LHCN-M2 (cell line): ENCODE measurements at regions not wholly inside any gene's neighbourhood (a gene's known extent, or its start where the extent isn't known, plus 50 kb on each side); places are given as distances from the start of the nearest gene placed in this dataset.
"Not testable (repeated sequence)": the region's sequence is repeated elsewhere in the genome, so short reads cannot be mapped to it uniquely, and the experiment has no call there.

Source experiments
- DNase-seq: peaks from one replicate; pipeline ENCODE4 v3.0.0-alpha.2; 2012; ENCODE audit warnings: low read depth

- no peak for DNase-seq
These were observed 92.0 kb upstream of the KIF26B start for GRCh38 chr1:245062741-245063305.

DNA sequence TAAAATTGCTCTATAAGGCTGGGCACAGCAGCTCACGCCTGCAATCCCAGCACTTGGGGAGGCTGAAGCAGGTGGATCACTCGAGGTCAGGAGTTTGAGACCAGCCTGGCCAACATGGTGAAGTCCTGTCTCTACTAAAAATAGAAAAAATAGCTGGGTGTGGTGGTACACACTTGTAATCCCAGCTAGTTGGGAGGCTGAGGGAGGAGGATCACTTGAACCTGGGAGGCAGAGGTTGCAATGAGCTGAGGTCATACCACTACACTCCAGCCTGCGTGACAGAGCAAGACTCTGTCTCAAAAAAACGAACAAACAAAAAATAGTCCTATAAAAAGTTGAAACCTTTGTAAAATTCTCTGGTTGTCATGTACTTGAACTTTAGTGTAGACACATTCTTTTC is 93.0 kb upstream of the KIF26B start:
- DNase-seq: not testable (repeated sequence)

GRCh38 chr1:245060684-245061374 is 94.0 kb upstream of the KIF26B start:
- no peak for DNase-seq

GRCh38 chr1:245059806-245060424 is 94.9 kb upstream of the KIF26B start:
- no peak for DNase-seq

DNA sequence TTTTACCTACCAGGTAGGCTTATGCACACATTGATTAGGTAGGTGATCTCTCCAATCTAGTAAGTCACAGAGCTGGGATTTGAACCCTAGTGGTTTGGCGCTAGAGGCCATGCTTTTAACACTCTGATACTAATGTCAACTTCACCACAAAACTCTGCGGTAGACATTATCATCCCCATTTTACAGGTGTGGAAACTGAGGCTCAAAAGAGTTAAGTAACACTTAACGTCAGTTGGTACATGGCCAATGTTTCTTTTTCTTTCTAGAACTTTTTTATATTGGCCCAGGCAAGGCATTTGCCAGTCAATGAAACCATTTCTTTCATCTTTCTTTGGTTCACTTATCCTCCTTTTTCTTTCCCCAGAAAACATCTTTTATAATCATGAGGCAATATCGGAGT is 95.9 kb upstream of the KIF26B start:
- no peak for DNase-seq

DNA sequence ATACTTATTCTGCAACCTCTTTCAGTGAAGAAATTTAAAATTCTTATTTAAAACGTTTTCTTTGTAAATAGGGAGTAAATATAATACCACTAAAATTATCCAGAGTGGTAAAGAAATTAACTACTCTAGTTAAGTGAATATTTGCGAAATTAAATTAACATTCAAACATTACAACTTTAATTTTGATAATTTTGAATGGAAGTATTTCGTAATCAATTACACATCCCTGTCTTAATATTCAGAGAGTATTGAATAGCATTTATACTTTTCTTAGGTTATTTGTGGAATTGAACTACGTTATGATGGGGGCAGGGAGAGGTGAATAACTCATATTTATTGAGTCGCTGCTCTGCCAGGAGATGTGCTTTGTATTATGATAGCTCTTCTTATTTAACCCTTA is 96.3 kb upstream of the KIF26B start:
- DNase-seq: no peak

GRCh38 chr1:245056913-245057312 is 97.9 kb upstream of the KIF26B start:
- no peak for DNase-seq

GRCh38 chr1:245056296-245056695 is 98.5 kb upstream of the KIF26B start:
- DNase-seq: not testable (repeated sequence)

- DNase-seq: no peak
These were observed 99.0 kb upstream of the KIF26B start for GRCh38 chr1:245055752-245056151.

DNA sequence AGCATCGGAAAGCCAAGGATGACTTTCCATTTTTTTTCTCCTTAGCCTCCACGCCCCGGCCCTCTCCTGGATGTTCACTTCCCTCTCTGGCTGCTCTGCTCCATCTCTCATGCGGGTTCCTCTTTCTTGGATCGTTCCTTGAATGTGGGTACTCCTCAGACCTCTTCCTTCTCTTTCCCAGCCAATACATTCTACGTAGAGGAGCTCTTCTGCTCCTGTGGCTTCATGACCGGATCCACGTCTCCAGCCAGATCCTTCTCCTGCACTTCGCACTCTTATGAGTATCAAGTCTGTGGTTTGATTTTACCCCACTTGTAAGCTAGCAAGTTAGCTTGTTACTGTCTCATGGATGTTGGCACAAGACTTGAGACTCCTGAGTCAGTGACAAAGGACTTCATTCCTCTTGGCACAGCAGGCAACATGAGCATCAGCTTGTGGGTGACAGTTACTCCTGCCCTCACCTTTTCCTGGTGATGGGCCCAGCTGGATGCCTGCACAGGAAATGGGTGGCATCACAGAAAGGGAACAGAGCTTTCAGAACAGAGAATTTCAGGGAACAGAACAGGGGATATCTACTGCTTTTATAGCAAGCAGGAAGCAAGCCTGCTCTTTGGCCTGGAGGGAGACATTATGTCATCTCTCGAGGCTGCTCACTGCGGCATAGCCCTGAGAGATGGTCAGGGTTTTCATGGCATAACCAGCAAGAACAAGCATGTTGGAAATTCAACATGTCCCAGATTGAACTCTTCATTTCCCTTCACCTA is 100.1 kb upstream of the KIF26B start:
- no peak for DNase-seq

DNA sequence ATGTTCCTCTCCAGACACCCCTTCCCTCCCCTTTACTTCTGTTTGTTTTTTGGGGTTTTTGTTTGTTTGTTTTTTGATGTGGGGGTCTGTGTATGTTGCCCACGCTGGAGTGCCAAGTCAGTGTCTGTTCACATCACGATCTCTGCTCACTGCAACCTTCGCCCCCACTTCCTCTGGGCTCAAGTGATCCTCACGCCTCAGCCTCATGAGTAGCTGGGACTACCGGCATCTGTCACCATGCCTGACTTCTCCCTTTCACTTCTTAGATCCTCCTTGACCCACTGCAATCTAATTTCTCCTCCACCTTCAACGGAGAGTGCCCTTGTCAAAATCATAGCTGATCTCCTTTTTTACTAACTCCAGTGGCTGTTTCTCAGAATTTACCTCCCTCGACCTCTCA is 100.7 kb upstream of the KIF26B start:
- no peak for DNase-seq

DNA sequence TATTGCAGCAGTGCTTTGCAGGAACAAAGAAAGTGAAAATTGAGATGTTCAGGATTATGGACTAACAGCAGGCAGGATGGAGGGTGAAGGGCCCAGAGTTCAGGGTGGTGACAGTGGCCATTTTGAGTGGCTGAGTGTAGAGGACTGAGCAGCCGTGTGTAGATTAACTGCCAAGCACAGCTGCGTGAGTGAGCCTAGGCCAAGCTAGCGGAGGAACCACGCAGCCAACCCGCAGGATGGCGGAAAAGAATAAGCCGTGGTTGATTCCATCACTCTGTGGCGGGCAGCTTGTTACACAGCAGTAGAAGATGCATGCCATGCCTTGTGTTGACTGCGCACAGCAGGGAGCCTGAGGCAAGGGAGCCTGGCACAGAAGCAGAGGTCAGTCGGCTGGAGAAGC is 102.5 kb upstream of the KIF26B start:
- no peak for DNase-seq

GRCh38 chr1:245051349-245052221 is 103.2 kb upstream of the KIF26B start:
- no peak for DNase-seq

GRCh38 chr1:245046769-245047168 is 108.0 kb upstream of the KIF26B start:
- no peak for DNase-seq

DNA sequence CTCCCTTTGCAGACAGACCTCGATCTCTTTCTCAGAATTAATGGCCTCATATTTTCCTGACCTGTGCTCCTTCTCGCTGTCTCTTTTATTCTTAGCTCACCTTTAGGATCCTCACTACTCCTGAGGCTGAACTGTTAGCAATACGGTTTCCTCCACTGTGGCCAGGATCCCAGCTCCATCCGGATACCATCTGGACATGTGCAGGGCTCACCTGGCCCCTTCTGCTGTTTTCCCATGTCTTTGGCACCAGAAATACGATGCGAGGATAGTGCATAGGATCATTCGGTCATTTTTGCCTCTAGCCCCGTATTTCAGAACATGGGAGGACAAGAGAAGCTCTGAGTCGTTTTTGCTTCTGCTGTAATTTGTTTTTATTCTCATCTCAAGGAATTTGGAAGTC is 108.5 kb upstream of the KIF26B start:
- no peak for DNase-seq

DNA sequence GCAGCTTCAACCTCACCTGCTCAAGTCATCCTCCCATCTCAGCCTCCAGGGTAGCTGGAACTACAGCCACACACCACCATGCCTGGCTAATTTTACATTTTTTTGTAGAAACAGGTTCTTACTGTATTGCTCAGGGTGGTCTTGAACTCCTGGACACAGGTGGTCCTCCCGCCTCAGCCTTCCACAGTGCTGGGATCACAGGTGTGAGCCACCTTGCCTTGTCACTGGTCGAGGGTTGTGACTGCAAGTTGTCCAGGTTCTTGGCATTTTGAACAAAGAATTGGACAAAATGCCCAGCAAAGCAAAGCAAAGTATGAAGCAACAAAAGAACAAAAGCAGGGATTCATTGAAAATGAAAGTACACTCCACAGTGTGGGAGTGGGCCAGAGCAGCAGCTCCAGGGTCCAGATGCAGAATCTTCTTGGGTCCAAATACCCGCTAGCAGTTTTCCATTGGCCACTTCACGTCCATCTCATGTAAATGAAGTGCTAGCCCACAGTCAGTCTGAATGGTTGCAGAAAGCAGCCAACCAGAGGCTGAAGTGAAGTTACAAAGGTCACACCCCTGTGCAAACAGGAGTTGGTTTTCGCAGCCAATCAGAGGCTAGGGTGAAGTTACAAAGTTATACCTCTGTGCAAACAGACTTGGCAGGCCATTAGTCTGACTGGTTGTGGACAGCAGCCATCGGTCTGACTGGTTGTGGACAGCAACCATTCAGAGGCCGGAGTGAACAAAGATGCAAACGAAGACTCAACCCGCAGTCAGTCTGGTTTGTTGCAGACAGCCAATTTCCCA is 109.5 kb upstream of the KIF26B start:
- peak; percentile 43 for DNase-seq

DNA sequence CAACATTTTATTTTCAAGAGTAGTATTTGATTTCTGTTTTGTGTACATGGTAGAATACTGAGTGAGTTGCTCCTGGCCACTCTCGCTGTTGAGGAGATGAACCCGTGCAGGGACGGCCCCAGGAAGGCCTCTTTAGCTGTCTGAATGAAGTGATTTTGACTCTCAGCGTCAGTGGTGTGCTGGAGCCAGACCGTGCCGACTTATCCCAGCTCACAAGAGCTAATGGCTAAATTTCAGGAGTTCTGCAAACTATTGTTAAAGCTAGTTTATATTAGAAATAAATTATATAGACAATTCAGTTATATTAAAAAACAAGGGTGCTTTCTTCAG is 111.2 kb upstream of the KIF26B start:
- no peak for DNase-seq

DNA sequence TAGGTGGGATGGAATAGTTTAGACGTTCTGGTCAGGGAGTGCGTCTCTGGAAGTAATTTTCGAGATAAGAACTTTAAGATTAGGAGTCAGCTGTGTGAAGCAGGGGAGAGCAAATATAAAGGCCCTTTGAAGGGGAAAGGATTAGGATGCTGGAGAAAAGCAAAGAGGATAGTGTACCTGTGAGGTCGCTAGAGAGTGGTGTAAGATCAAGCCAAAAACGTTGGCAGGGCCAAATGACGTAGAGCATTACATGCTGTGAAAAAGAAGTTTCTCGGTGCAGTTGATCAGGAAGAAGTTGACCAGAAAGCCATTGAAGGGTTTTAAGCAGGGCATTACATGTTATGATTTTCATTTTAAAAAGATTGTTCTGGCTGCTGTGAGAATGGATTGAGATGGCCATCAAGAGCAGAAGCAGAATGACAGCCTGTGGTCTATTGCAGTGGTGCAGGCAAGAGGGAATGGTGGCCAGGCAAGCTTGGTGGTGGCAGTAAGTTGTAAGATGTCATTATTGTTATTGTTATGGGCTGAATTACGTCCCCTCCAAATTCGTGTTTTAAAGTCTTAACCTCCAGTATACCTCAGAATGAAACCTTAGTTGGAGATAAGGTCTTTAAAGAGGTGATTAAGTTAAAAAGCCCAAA is 113.6 kb upstream of the KIF26B start:
- no peak for DNase-seq

DNA sequence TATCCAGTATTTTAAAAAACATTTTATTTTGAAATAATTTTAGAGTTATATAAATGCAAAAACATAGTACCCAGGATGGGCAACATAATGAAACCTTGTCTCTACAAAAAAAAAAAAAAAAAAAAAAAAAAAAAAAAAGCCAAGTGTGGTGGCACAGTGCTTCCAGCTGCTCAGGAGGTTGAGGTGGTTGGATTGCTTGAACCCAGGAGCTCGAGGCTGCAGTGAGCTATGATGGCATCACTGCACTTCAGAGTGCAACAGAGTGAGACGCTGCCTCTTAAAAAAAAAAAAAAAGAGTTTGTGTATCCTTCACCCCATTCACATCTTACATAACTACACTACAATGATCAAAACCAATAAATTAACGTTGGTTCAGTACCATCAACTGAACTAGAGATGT is 115.6 kb upstream of the KIF26B start:
- no peak for DNase-seq

GRCh38 chr1:245036102-245036501 is 118.7 kb upstream of the KIF26B start:
- no peak for DNase-seq
